Neural crest cell (in vitro differentiated cells): ENCODE measurements at regions not wholly inside any gene's neighbourhood (a gene's known extent, or its start where the extent isn't known, plus 50 kb on each side); places are given as distances from the start of the nearest gene placed in this dataset.

ENCODE experiments used
- DNase-seq: peaks from one replicate; pipeline ENCODE4 v3.0.0; 2021; ENCODE audit warnings: low read depth, mixed read lengths, low spot score
- H3K27ac Mint-ChIP-seq: one replicate; pipeline ENCODE4 v1.8.0; 2021; ENCODE audit warnings: mild to moderate bottlenecking, mixed read lengths; ENCODE audit not compliant: unreplicated experiment
- H3K27me3 Mint-ChIP-seq: 2 replicates; pipeline ENCODE4 v1.8.0; 2021; ENCODE audit warnings: low read depth, mild to moderate bottlenecking, mixed read lengths
- H3K36me3 Mint-ChIP-seq: 2 replicates; pipeline ENCODE4 v1.8.0; 2021; ENCODE audit warnings: low read depth, mild to moderate bottlenecking, mixed read lengths
- H3K4me1 Mint-ChIP-seq: 2 replicates; pipeline ENCODE4 v1.8.0; 2021; ENCODE audit warnings: mixed read lengths
- H3K4me3 Mint-ChIP-seq: one replicate; pipeline ENCODE4 v1.8.0; 2021; ENCODE audit warnings: mild to moderate bottlenecking, mixed read lengths
- H3K9me3 Mint-ChIP-seq: 2 replicates; pipeline ENCODE4 v1.8.0; 2021; ENCODE audit warnings: mixed read lengths
- TF ChIP-seq, protein P1 (sequence below): fragments of 200-600 bp; sonication (generic); conservative IDR thresholded peaks from 2 replicates; pipeline ENCODE4 v1.5.0; 2021; ENCODE audit warnings: antibody characterized with exemption, mild to moderate bottlenecking

DNA sequence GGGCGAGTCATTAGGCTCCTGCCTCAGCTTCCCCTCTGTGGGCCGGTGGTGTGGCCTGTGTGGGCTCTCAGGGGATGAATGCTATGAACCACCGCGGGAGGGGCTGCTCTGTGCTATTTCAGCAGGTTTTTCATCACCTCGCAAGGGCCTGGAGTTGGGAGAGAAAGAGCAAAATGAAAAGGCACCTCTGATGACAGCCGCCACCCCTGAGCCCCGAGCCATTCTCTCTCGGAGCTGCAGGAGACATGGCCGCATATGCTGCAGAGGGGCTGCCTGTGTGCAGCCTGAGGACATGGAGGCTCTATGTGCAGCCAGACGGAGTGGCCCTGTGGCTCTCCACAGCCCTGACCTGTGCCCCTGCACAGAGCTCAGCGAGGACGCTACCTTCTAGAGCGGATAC is 96.2 kb upstream of the CTDP1 start:
- Mint-ChIP-seq H3K4me1 (peaks cover 4% of the 10 kb centered on the region), H3K27ac (no peak overlapping the region), H3K9me3 (no peaks in the 10 kb centered on the region), H3K27me3 (no peaks in the 10 kb centered on the region), H3K36me3 (no peaks in the 10 kb centered on the region), H3K4me3 (no peak overlapping the region)
- DNase-seq, result no peak
- TF ChIP-seq, protein P1, sequence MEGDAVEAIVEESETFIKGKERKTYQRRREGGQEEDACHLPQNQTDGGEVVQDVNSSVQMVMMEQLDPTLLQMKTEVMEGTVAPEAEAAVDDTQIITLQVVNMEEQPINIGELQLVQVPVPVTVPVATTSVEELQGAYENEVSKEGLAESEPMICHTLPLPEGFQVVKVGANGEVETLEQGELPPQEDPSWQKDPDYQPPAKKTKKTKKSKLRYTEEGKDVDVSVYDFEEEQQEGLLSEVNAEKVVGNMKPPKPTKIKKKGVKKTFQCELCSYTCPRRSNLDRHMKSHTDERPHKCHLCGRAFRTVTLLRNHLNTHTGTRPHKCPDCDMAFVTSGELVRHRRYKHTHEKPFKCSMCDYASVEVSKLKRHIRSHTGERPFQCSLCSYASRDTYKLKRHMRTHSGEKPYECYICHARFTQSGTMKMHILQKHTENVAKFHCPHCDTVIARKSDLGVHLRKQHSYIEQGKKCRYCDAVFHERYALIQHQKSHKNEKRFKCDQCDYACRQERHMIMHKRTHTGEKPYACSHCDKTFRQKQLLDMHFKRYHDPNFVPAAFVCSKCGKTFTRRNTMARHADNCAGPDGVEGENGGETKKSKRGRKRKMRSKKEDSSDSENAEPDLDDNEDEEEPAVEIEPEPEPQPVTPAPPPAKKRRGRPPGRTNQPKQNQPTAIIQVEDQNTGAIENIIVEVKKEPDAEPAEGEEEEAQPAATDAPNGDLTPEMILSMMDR, result no peak

DNA sequence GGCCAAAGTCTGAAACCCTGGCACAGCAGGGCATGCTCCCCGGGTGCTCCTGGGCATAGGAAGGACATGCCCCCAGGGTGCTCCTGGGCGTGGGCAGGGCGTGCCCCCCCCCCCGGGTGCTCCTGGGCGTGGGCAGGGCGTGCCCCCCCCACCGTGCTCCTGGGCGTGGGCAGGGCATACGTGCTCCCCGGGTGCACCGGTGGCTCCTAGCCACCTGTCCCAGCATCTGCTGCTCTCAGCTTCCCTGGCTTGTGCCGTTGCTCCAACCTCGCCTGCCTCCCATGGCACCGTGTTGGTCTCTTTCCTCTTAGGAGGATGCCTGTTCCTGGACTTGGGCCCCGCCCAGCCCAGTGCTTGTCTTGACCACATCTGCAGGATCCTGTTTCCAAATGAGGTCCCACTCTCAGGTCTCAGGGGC is 95.6 kb upstream of the CTDP1 start:
- TF ChIP-seq, protein P1, result no peak
- no peak for DNase-seq

DNA sequence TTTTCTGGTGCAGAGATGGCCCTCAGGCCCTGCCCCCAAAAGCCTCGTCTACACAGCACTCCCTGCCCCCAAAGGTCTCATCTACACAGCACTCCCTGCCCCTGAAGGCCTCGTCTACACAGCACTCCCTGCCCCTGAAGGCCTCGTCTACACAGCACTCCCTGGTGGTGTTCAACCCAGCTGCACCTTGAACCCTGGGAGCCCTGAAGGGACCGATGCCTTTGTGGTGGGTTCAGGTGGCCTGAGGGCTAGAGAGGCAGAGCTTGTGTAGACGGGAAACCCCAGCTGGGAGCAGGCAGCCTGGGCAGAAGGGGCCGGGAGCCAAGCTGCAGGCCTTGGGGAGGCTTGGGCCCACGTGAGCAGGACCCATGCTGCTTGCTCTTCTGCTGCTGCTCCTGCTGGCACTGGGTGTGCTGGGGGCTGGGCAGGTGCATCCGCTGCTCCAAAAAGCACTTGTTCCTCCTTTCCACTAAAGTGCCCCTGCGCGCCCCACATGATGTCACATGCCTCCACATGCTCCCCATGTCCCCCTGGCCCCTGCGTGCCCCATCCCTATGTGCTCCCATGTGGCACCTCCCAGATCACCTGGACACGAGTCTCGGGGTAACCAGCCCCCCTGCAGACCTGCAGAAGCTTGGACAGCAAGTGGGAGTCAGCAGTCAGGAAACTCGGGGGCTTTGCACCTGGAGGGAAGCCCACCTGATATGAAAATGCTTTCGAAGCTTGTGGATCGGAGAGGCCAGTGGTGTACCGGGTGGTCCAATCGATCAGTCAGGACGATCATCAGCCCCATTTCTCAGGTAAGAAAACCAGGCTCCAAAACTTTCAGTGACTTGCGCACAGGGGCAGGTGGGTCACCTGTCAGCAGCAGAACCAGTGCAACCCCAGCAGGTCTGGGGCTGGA is 94.9 kb upstream of the CTDP1 start:
- no peak overlapping the region for H3K4me3 Mint-ChIP-seq
- H3K36me3 Mint-ChIP-seq, result no peaks in the 10 kb centered on the region
- TF ChIP-seq, protein P1, result no peak
- no peak for DNase-seq
- H3K9me3 Mint-ChIP-seq, result no peaks in the 10 kb centered on the region
- no peaks in the 10 kb centered on the region for H3K27me3 Mint-ChIP-seq
- H3K4me1 Mint-ChIP-seq, result peaks cover 10% of the 10 kb centered on the region
- no peak overlapping the region for H3K27ac Mint-ChIP-seq

More for the DNA sequence above, 95.6 kb upstream of the CTDP1 start:
- H3K4me3 Mint-ChIP-seq, result no peak overlapping the region
- no peak overlapping the region for H3K27ac Mint-ChIP-seq
- no peaks in the 10 kb centered on the region for H3K27me3 Mint-ChIP-seq
- H3K36me3 Mint-ChIP-seq, result no peaks in the 10 kb centered on the region
- peaks cover 10% of the 10 kb centered on the region for H3K4me1 Mint-ChIP-seq
- no peaks in the 10 kb centered on the region for H3K9me3 Mint-ChIP-seq

DNA sequence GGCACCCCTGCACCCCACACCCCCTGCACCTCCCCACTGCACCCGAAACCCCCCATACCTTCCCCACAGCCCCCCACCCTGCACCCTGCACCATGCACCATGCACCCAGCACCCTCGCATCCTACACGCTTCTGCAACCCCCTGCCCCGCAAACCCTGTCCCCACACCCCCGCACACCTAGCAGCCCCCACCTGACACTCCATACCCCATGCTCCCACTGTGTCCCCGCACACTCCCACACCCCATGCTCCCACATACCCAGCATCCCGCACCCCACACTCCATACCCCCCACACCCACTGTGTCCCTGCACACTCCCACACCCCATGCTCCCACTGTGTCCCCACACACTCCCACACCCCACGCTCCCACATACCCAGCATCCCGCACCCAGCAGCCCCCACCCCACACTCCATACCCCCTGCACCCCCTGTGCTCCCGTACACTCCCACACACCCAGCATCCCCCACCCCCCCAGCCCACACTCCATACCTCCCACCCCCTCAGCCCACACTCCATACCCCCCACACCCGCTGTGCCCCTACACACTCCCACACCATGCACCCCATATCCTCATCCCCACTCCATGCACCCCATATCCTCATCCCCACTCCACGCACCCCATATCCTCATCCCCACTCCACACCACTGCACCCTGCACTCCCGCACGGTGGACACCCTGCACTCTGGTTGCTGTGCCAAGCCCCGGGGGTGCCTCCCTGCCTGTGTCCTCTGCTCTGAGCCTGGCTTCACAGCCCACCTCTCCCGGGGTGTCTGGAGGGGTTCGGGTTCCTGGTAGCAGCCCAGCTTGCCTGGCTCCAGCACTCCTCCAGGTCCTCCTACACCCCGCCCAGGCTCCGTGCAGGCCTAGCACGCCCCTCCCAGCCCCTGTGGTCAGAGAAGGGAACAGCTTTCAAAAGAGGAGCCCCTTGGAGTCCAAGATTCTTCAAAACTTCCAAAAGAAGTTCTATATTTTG is 93.9 kb upstream of the CTDP1 start:
- H3K4me3 Mint-ChIP-seq, result no peak overlapping the region
- TF ChIP-seq, protein P1, result no peak
- no peak for DNase-seq
- H3K4me1 Mint-ChIP-seq, result peaks cover 10% of the 10 kb centered on the region
- H3K36me3 Mint-ChIP-seq, result no peaks in the 10 kb centered on the region
- no peak overlapping the region for H3K27ac Mint-ChIP-seq
- H3K9me3 Mint-ChIP-seq, result no peaks in the 10 kb centered on the region
- no peaks in the 10 kb centered on the region for H3K27me3 Mint-ChIP-seq

DNA sequence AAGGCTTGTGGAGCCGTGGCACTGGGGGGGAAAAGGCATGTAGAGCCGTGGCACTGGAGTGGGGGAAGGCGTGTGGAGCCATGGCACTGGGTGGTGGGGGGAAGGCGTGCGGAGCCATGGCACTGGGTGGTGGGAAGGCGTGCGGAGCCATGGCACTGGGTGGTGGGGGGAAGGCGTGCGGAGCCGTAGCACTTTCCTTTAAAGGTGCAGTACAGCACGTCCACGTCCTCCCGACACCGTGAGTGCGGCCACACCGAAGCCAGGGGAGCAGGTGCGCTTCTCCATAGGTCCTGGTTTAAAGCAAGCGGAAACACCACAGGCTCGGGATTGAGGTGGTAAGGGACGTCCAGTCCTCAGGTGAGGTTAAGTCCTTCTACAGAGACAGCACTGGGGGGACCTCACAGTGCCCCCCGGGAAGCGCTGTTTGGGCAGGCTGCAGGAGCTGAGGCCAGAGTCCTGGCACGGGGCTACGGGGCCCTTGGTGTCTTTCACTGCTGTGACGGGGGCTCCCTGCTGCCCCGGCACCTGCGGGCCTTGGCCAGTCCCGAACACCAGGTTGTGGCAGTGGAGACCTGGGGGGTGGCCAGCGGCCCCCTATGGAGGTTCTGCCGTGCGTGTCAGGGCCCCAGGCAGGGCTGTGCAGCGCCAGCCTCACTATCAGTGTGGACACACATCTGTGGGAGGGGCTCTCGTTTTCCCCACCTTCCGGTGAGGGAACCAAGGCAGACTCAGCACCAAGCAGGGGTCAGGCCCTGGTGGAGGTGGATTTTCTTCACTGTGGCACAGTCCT is 93.0 kb upstream of the CTDP1 start:
- no peak for DNase-seq
- Mint-ChIP-seq H3K27ac (no peak overlapping the region), H3K4me1 (peaks cover 10% of the 10 kb centered on the region), H3K9me3 (no peaks in the 10 kb centered on the region), H3K36me3 (no peaks in the 10 kb centered on the region), H3K27me3 (no peaks in the 10 kb centered on the region), H3K4me3 (no peak overlapping the region)
- TF ChIP-seq, protein P1, result no peak
